AG04450 (cell line): ENCODE measurements at regions not wholly inside any gene's neighbourhood (a gene's known extent, or its start where the extent isn't known, plus 50 kb on each side); places are given as distances from the start of the nearest gene placed in this dataset.

Source experiments
- CTCF ChIA-PET: fragments of 300-600, 350-600 bp; formaldehyde crosslinking; extraction: SDS; loops from one replicate; lab custom pipeline; 2022; ENCODE audit warnings: antibody characterized with exemption, inconsistent platforms; lab: Charles Lee
- POLR2A ChIA-PET: fragments of 350-600 bp; formaldehyde crosslinking; extraction: SDS; loops from one replicate; lab custom pipeline; 2021; ENCODE audit warnings: antibody characterized with exemption, inconsistent platforms; lab: Yijun Ruan, JAX
- DNase-seq: peaks from one replicate; pipeline ENCODE4 v3.0.0-alpha.2; 2011; ENCODE audit warnings: low read depth, low spot score
- H3K27ac ChIP-seq: one replicate; pipeline ENCODE4 v1.5.1; 2012; ENCODE audit warnings: low read depth, low read length, control low read depth
- H3K27me3 ChIP-seq: one replicate; pipeline ENCODE4 v1.6.0; 2012; ENCODE audit warnings: low read length; ENCODE audit not compliant: control insufficient read depth, insufficient read depth
- H3K4me3 ChIP-seq: 2 replicates; pipeline ENCODE4 v1.5.1; 2011; ENCODE audit warnings: mild to moderate bottlenecking, low read depth, low read length, control low read depth
- H3K9me3 ChIP-seq: 2 replicates; pipeline ENCODE4 v1.5.1; 2012; ENCODE audit warnings: low read length; ENCODE audit not compliant: control insufficient read depth, insufficient read depth
- CTCF ChIP-seq: IDR thresholded peaks from 2 replicates; pipeline ENCODE4 v1.5.1; 2011; ENCODE audit warnings: low read depth, low read length, control low read depth, inconsistent platforms

- peaks cover 62% of the 10 kb centered on the region for H3K27me3 ChIP-seq
- H3K27ac ChIP-seq = no peak overlapping the region
- TF ChIP-seq CTCF = no peak
- no peak for DNase-seq
- POLR2A ChIA-PET = no interaction called here
- peak overlapping the region; percentile 37 for H3K4me3 ChIP-seq
- CTCF ChIA-PET = no interaction called here
- no peaks in the 10 kb centered on the region; the same call in 1 of the 2 replicates for H3K9me3 ChIP-seq
These were observed 73.9 kb upstream of the LEP start for GRCh38 chr7:128167042-128167701.

GRCh38 chr7:128167791-128168666 is 73.0 kb upstream of the LEP start:
- ChIA-PET CTCF (no interaction called here), POLR2A (no interaction called here)
- Histone ChIP-seq H3K9me3 (no peaks in the 10 kb centered on the region; the same call in 1 of the 2 replicates), H3K27ac (no peak overlapping the region), H3K4me3 (peak overlapping the region; percentile 4; the same call in 1 of the 2 replicates), H3K27me3 (peaks cover 70% of the 10 kb centered on the region)
- DNase-seq = no peak
- TF ChIP-seq CTCF = no peak

GRCh38 chr7:128168667-128169210 is 72.3 kb upstream of the LEP start:
- Histone ChIP-seq H3K4me3 (no peak overlapping the region), H3K9me3 (no peaks in the 10 kb centered on the region; the same call in 1 of the 2 replicates), H3K27ac (no peak overlapping the region), H3K27me3 (peaks cover 72% of the 10 kb centered on the region)
- DNase-seq = no peak
- POLR2A ChIA-PET = no interaction called here
- TF ChIP-seq CTCF = no peak
- CTCF ChIA-PET = no interaction called here

GRCh38 chr7:128170461-128170860 is 70.6 kb upstream of the LEP start:
- ChIA-PET CTCF (no interaction called here), POLR2A (no interaction called here)
- Histone ChIP-seq H3K4me3 (no peak overlapping the region), H3K27me3 (peaks cover 78% of the 10 kb centered on the region), H3K9me3 (no peaks in the 10 kb centered on the region; the same call in 1 of the 2 replicates), H3K27ac (no peak overlapping the region)
- no peak for DNase-seq
- TF ChIP-seq CTCF = no peak
